Body of pancreas (tissue), 4 donors: ENCODE measurements at regions not wholly inside any gene's neighbourhood (a gene's known extent, or its start where the extent isn't known, plus 50 kb on each side); places are given as distances from the start of the nearest gene placed in this dataset.

Source experiments
- ATAC-seq: fragments of 150-250 bp; one replicate; pipeline ENCODE4 v1.9.1; 2016
- DNase-seq, 4 donors: peaks; one replicate each; pipeline ENCODE4 v3.0.0-alpha.2; 2019
- H3K27ac ChIP-seq, 4 donors: fragments of 200-600 bp; sonication (generic); 1 replicate in 3 of 4; 2 replicates in 1 of 4; pipeline versions ENCODE4 v1.5.1 to v1.6.1; 2016 to 2019; ENCODE audit warnings: mild to moderate bottlenecking in 1 of 4, mixed read lengths in 1 of 4, moderate library complexity in 1 of 4
- H3K27me3 ChIP-seq, 2 donors: fragments of 200-600 bp; sonication (generic); one replicate each; pipeline ENCODE4 v1.6.0; 2016; ENCODE audit warnings: mild to moderate bottlenecking in 1 of 2
- H3K36me3 ChIP-seq, 2 donors: fragments of 200-600 bp; sonication (generic); replicated peaks in 1 of 2; 2 replicates each; pipeline ENCODE4 v1.5.1; 2016; ENCODE audit warnings: low read depth in 2 of 2; ENCODE audit not compliant: insufficient read depth in 1 of 2
- H3K4me1 ChIP-seq: fragments of 200-600 bp; sonication (generic); one replicate; pipeline ENCODE4 v1.6.0; 2016
- H3K4me3 ChIP-seq, 2 donors: fragments of 200-600 bp; sonication (generic); 1 replicate in 1 of 2; 2 replicates in 1 of 2; pipeline ENCODE4 v1.5.1; 2016 to 2019
- H3K9me3 ChIP-seq, 3 donors: fragments of 200-600 bp; sonication (generic); 1 replicate in 2 of 3; 2 replicates in 1 of 3; pipeline ENCODE4 v1.5.1; 2016
- CTCF ChIP-seq, 7 experiments: fragments of 450-650 bp in 4 of 7; fragments of 200-600 bp in 3 of 7; sonication (generic) in 3 of 7; IDR thresholded peaks; one replicate each; pipeline ENCODE4 v1.5.1; 2016 to 2019; ENCODE audit warnings: antibody characterized with exemption in 7 of 7
- POLR2A ChIP-seq, 3 donors: fragments of 450-650 bp; IDR thresholded peaks; one replicate each; pipeline ENCODE4 v1.6.1; 2016; ENCODE audit warnings: antibody characterized with exemption in 3 of 3, mild to moderate bottlenecking in 2 of 3
- WGBS, 2 donors: methylation state at CpG; one replicate each; pipeline ENCODE4 v1.1.5; 2017; 5-methylcytosine and 5-hydroxymethylcytosine counted together
- intact Hi-C: fragments of 100-400 bp; cut with DNase I; formaldehyde crosslinking; loops from one replicate; pipeline ENCODE4 v1.15.1; 2023

GRCh38 chr4:3863841-3864741, 97.9 kb downstream of the ADRA2C start:
- H3K27ac ChIP-seq = no peak overlapping the region
- no peaks in the 10 kb centered on the region for H3K27me3 ChIP-seq
- H3K36me3 ChIP-seq = no peaks in the 10 kb centered on the region
- no peak overlapping the region for H3K4me3 ChIP-seq
- ATAC-seq (no peak), DNase-seq (no peak)
- no peaks in the 10 kb centered on the region for H3K4me1 ChIP-seq
- no peak for TF ChIP-seq CTCF (IDR thresholded peaks at IDR 0.05)
- no peak for TF ChIP-seq POLR2A (IDR thresholded peaks at IDR 0.05)
- intact Hi-C loops = no loop called here
- no peaks in the 10 kb centered on the region for H3K9me3 ChIP-seq
- WGBS, 2 donors = 62 to 63% methylated on average over 14 to 33 of the region's 33 CpGs

GRCh38 chr4:3864742-3865721, 98.8 kb downstream of the ADRA2C start:
- H3K4me1 ChIP-seq = no peaks in the 10 kb centered on the region
- no peaks in the 10 kb centered on the region for H3K36me3 ChIP-seq
- DNase-seq (no peak), ATAC-seq (no peak)
- intact Hi-C loops = no loop called here
- H3K9me3 ChIP-seq = no peaks in the 10 kb centered on the region
- no peak overlapping the region for H3K4me3 ChIP-seq
- 64% methylated on average over 22 of the region's 28 CpGs; no CpG with 5 or more reads in 1 of the 2 donors for WGBS, 2 donors
- TF ChIP-seq CTCF (IDR thresholded peaks at IDR 0.05) (no peak), POLR2A (IDR thresholded peaks at IDR 0.05) (no peak)
- no peak overlapping the region for H3K27ac ChIP-seq
- H3K27me3 ChIP-seq = no peaks in the 10 kb centered on the region

- Histone ChIP-seq H3K9me3 (no peaks in the 10 kb centered on the region), H3K27ac (no peak overlapping the region), H3K4me1 (no peaks in the 10 kb centered on the region), H3K4me3 (no peak overlapping the region), H3K36me3 (no peaks in the 10 kb centered on the region), H3K27me3 (no peaks in the 10 kb centered on the region)
- no peak for DNase-seq
- WGBS, 2 donors = 66 to 68% methylated on average over 23 to 24 of the region's 24 CpGs
- no peak for TF ChIP-seq CTCF (IDR thresholded peaks at IDR 0.05)
- ATAC-seq = no peak
- intact Hi-C loops = no loop called here
Measured at GRCh38 chr4:3865986-3866812, 100.0 kb downstream of the ADRA2C start.

GRCh38 chr4:3866813-3867129, 100.6 kb downstream of the ADRA2C start:
- no peaks in the 10 kb centered on the region for H3K4me1 ChIP-seq
- no peak overlapping the region for H3K4me3 ChIP-seq
- WGBS, 2 donors = 72 to 83% methylated on average over 8 to 9 of the region's 9 CpGs
- no peak overlapping the region for H3K27ac ChIP-seq
- no peaks in the 10 kb centered on the region for H3K27me3 ChIP-seq
- H3K36me3 ChIP-seq = no peaks in the 10 kb centered on the region
- TF ChIP-seq CTCF (IDR thresholded peaks at IDR 0.05) = no peak
- TF ChIP-seq POLR2A (IDR thresholded peaks at IDR 0.05) = no peak
- DNase-seq = no peak
- intact Hi-C loops = no loop called here
- H3K9me3 ChIP-seq = no peaks in the 10 kb centered on the region
- no peak for ATAC-seq
